Central memory CD4-positive, alpha-beta T cell (primary cell): ENCODE measurements at regions not wholly inside any gene's neighbourhood (a gene's known extent, or its start where the extent isn't known, plus 50 kb on each side); places are given as distances from the start of the nearest gene placed in this dataset.
"Not testable (repeated sequence)": the region's sequence is repeated elsewhere in the genome, so short reads cannot be mapped to it uniquely, and the experiment has no call there.

ENCODE experiments used
- DNase-seq: peaks from one replicate; pipeline ENCODE4 v3.0.0; 2022

- DNase-seq, result no peak
Observed at GRCh38 chr18:2199060-2199459, 372.2 kb downstream of the METTL4 start.

GRCh38 chr18:2201036-2201600, 370.2 kb downstream of the METTL4 start:
- no peak for DNase-seq

DNA sequence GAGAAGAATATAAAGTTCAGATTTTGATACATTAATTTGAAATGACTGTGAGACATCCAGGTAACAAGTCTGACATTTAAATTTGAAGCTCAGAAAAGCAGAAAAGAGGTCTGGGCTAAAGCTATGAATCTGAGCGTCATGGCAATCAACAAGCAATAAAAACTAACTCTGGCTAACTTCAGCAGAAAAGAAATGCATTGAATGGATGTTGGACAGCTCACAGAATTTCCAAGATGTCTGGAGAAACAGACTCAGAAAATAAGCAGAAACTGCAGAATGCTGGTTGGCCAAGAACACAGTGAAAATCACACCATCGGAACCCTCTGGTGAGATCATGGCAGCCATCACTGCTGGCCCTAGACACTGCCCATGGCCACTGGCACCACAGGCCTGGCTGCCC, 366.6 kb downstream of the METTL4 start:
- no peak for DNase-seq

DNA sequence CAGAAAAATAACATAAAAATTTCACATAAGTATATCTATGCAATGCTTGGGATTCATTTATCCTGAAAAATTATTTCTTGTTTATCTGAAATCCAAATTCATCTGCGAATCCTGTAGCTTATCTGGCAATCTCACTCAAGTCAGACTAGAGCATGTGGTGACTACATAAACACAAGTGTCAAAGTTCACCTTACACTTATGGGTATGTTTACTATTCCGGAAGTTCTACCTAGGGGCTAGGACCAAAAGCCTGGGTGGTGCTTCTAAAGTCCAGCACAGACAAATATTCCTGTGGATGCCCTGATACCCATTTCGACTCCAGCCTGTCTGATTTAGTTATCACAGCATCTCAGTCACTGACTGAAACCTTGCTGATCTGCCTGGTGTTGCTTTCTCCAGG, 364.0 kb downstream of the METTL4 start:
- no peak for DNase-seq

GRCh38 chr18:2212598-2213205, 358.6 kb downstream of the METTL4 start:
- no peak for DNase-seq

- DNase-seq, result no peak
Observed at GRCh38 chr18:2213905-2214304, 357.4 kb downstream of the METTL4 start.

- DNase-seq, result no peak
Observed at GRCh38 chr18:2217356-2217755, 353.9 kb downstream of the METTL4 start.

GRCh38 chr18:2218101-2218500, 353.2 kb downstream of the METTL4 start:
- no peak for DNase-seq

DNA sequence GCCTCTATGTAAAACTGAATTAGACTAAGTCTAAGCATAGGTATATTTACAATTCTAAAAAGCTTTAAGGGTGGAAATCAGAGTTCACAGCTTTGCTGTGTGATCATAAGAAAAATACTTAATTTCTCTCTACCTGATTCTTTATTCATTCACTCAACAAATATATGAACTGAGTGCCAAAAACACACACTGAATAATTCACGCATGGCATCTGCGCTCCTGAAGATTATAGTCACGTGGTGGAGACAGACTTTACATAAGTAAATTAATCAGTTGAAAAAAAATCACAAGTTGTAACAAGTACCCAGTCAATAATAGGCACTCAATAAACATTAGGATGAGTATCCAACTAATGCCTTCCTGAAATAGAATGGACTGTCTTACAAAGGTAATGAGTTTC, 351.6 kb downstream of the METTL4 start:
- no peak for DNase-seq

- no peak for DNase-seq
Observed at GRCh38 chr18:2222270-2223185, 348.8 kb downstream of the METTL4 start.

- DNase-seq, result no peak
Observed at GRCh38 chr18:2223449-2223848, 347.9 kb downstream of the METTL4 start.

GRCh38 chr18:2223849-2224248, 347.5 kb downstream of the METTL4 start:
- no peak for DNase-seq

DNA sequence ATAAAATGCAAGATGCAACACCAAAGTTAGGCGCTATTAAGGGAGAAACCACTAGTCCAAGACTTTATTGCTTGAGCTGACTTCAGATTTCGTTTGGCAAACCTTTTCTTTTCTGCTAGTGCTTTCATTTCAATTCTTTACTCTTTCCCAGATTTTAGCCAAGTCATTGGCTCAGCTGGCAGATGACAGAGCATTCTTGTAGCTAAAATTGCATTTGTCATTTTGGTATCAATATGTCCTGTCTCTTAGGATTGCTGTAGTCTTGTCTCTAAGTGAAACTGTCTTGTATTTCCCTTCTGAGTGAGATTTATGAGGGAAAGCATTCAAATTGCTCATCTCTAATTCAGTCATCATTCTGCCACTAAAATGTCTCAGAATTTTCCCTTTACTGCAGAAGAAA, 335.1 kb downstream of the METTL4 start:
- DNase-seq, result no peak

DNA sequence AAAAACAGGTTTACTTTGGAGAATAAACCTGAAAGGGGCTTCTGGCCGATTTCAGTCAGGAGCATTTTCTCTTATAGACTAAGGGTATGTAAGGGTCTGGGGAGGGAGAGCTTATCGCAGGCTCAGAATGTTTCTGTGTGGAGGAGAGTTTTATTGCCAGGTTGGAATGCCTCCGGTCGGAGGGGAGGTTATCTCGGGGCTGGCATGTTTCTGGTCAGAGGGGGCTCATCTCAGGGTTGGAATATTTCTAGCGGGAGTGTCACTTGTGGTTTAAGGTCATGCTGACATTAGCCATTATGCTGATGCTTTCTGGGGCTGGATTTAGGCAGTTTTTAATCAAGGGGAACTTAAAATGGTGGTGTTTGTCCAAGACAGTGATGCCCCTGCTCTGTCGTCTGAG, 333.6 kb downstream of the METTL4 start:
- DNase-seq, result no peak

GRCh38 chr18:2240311-2240705, 331.0 kb downstream of the METTL4 start:
- no peak for DNase-seq

- DNase-seq, result no peak
Observed at GRCh38 chr18:2244641-2245040, 326.7 kb downstream of the METTL4 start.

- not testable (repeated sequence) for DNase-seq
Observed at GRCh38 chr18:2247101-2247500, 324.2 kb downstream of the METTL4 start.

GRCh38 chr18:2254977-2255376, 316.3 kb downstream of the METTL4 start:
- no peak for DNase-seq

DNA sequence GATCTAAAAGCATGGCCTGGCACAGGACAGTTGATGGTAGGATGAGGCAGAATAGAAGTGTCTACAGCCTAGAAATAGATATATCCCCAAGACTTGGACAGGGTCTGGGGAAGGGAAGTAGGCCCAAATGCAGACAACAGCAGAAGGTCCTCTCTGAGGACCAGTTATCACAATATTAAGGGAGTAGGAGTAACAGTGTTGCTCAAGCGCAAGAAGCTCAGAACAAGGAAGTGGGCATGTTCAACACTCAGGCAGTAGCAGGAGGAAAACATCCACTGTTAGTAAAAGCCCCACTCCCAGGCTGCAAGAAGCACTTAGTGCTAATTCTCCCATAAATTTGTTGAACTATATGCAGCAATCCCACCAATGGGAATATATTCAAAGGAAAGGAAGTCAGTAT, 314.7 kb downstream of the METTL4 start:
- no peak for DNase-seq

DNA sequence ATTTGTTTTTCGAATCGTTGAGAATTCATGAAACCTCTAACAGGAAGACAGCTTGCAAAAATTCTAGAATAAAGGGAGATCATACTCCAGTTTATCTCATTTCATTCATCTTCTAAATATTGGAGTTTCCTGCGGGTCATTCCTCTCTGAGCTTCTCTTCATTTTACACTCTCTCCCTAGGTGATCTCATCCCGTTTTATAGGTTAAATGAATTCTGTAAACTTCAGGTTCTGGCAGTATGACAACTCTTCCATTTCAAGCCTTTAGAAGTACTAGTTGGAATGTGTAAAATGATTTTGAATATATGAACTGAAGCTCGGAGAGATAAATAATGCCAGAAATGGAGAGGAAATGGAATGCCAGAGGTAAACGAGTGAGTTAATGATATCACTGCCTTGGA, 312.4 kb downstream of the METTL4 start:
- no peak for DNase-seq

DNA sequence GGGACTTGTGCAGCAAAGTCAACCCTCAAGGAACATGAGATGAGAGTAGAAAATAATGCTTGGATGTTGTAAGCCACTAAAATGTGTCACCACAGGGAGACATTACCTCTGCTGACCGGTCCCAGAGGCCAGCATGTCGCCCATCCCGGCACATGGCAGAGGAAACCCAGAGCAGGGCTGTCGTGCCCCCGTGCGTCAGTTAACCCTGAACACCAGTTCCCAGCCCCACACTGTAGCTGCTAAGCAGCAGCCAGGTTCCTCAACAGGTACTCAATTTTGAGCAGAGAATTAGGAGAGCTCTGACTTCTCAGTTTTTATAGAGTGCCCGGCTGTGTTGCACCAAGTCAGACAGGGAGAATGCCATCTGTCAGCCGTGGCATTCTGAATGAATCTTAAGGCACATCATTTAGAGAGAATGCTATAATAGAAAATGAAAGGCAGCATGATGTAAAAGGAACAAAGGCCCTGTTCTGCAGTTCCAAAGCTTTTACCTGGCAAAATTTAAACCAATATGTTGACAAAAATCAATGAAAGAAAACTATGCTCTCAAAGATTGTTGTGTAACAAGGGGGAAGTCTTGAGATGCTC, 307.9 kb downstream of the METTL4 start:
- DNase-seq, result no peak

DNA sequence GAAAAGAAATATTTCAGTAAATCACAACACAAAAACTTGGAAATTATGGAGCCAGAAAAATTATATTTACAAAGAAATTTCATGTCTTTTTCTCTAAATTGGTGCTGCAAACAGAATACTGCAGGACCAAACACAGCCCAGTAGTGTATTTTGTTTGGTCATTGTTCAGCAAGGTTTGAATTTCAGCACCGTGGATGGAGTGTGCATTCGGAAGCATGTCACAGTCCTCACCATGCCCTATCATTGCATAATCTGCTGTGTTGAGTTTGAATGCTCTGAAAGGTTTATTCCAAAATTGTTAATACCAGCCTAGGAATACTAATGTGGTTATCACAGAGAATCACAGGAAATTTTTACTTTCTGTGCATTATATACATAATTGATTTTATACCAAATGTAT, 296.7 kb downstream of the METTL4 start:
- DNase-seq, result no peak

DNA sequence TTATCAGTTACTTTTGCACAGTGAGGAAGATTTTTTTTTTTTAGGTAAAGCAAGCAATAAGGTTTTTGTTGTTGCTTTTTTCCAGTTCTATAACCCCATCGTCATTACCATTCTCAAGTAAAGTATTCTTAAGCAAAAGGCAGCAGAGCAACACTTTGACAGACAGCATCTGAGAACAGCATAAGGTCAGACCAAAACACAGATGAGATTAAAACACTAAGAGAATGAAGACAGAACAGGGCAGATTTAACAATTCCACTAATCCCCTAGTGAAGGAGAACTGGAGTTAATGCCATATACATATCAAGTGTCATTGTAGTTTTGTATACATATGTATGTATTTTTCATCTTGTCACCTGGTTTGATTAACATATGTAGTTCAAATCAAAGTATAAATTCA, 290.2 kb downstream of the METTL4 start:
- no peak for DNase-seq
